Activated CD8-positive, alpha-beta memory T cell treated with anti-CD3 and anti-CD28 coated beads for 1 hour (primary cell): ENCODE measurements at regions not wholly inside any gene's neighbourhood (a gene's known extent, or its start where the extent isn't known, plus 50 kb on each side); places are given as distances from the start of the nearest gene placed in this dataset.

Source experiments
- DNase-seq, 2 donors: peaks; one replicate each; pipeline ENCODE4 v3.0.0-alpha.2; 2020; ENCODE audit warnings: low read depth in 1 of 2; ENCODE audit errors: extremely low read depth in 1 of 2

- no peak for DNase-seq
Measured at GRCh38 chr7:68671671-68672070, 926.6 kb upstream of the AUTS2 start.

DNA sequence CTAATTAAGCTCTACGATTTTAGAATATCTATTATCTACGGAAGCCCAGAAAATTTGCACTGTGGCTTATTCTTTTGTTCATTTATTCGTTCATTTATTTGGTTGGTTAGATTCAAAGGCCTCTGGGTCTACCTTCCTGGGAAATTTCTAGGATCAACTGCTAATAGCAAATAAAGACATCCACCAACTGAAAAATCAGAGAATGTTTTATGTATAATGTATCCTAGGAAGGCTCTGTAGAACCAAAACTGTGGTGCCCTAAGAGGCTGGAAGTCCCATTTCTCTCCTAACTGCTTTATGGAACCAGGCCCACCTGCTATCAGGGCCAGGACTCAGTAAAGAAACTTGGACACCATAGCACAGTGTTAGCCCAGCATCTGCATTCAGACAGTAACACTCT is 923.4 kb upstream of the AUTS2 start:
- no peak for DNase-seq

DNA sequence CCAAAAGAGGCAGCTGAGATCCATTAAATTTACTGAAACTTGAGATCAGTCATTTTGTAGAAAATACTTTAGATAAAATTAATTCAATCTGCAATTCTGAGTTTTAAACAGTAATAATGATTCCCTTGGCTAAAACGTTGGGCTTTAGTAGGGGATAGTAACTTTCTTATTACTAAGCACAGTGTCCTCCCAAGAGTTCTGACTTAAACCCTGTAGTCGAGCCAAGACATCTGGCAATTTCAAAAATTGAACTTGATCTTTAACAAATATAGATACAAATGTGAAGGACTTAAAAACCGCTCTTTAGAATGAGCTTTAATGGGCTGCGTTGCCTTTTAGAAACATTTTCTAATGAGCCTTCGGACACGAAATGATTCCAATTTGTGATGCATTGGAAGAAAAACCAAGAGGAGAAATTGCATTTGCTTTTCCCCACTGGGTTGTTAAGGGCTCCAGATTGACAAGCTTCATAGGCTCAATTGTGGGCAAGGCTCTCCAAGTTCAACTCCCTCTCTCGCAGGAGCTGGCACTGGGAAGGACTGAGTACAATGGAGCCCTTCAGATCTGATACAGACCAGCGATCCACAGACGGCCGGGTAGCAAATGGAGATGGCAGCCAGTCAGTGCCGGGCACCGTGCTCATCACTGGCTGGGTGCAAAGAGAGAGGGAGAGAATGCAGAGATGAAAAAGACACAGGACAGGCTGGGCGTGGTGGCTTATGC is 921.3 kb upstream of the AUTS2 start:
- no peak for DNase-seq

- no peak for DNase-seq
Measured at GRCh38 chr7:68678196-68678595, 920.1 kb upstream of the AUTS2 start.

DNA sequence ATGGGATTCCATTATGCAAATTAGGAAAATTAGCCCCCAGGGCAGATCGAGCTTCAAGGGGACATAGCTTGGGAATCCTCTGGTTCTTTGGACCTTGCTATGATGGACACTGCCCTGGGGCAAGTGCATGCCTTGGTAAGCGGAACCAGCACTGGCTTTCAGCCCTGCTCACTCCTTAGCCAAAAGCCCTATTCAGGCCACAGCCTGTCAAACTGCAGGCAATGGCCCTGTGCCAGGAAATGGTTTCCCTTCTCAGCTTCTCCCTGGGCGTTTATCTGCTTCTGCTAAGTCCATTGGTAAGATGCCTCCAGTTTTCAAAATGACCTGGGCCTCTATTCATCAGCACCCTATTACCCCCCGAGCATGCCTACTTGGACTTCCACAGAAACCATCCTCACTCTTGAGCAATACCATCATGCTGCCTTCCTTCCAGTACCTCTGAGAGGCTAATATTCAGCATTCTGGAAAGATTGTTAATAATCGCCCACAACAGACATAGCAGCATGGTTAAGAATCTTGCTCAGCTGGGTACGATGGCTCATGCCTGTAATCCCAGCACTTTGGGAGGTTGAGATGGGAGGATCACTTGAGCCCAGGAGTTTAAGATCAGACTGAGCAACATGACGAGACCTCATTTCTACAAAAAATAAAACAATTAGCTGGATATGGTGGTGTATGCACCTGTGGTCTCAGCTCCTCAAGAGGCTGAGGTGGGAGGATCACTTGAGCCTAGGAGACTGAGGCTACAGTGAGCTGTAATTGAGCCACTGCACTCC is 918.6 kb upstream of the AUTS2 start:
- DNase-seq: no peak

DNA sequence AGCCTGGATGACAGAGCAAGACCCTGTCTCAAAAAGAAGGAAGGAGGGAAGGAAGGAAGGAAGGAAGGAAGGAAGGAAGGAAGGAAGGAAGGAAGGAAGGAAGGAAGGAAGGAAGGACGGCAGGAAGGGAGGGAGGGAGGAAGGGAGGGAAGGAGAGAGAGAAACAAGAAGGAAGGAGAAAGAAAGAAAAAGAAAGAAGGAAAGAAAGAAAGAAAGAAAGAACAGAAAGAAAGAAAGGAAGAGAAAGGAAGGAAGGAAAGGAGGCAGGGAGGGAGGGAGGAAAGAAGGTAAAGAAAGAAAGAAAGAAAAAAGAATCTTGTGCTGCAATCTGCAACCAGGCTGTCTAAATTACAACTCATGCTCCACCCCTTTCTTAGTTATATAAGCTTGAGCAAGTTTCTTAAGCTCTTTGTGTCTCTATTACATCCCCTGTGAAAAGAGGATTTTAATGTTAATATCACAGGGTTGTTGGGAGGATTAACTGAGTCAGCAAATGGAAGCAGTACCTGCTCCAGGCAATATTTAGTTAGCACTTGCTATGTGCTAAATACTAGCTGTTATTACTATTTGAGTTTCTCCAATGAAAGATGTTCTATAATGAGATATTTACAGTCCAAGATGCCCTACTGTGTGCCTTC is 917.9 kb upstream of the AUTS2 start:
- DNase-seq: no peak

DNA sequence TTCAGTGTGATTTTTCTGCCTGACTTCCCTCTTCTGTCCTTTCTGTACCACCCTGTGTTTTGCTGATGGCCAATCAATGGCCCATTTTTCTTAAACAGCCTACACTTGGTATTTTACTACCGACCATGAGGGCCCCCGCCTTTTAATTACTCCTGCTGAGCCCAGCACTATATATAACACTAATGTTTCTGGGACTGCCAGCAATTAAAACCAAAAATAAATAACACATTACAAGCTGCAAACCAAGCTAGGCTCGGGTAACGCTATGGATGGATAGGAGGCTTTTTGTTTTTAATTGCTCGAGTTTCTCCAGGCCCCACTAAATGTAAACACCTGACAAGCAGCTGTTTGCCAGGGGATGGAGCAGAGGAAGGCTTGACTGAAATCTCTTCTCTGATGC is 915.4 kb upstream of the AUTS2 start:
- no peak for DNase-seq

GRCh38 chr7:68684246-68684839 is 913.9 kb upstream of the AUTS2 start:
- no peak for DNase-seq

DNA sequence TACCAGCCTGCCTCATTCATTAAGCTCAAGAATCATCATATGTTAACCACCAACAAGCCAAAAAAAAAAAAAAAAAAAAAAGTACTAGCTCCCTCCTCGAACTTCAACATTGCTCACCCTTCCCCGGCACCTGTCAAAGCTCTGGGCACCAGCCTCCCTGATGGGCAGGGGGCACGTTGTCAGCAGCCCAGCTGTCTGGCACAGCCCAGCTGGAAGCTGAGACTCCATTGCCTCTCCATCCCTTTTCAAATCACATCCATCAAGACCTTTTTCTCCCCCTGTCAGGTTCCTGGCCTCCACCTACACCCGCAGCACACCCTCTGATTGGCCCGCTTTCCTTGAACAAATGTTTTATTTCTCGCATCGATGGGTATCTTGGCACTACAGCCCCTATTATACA is 913.3 kb upstream of the AUTS2 start:
- DNase-seq: no peak

- DNase-seq: no peak
Measured at GRCh38 chr7:68688416-68689086, 909.7 kb upstream of the AUTS2 start.

DNA sequence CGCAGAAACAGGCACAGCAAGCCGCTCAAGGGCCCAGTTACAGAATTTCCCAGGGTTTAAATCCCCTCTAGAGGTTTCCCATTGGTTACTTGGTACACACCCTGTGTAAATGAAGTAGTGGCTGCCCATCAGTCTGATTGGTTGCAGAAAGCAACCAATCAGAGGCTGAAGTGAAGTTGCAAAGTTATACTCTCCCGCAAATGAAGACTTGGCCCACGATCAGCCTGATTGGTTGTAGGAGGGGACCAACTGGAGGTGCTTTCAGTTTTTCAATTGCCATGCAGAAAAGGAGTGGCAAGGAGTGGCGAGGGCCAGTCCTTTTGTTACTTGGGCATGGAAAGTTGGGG is 909.2 kb upstream of the AUTS2 start:
- DNase-seq: no peak

- no peak for DNase-seq
Measured at GRCh38 chr7:68691261-68692216, 906.7 kb upstream of the AUTS2 start.

DNA sequence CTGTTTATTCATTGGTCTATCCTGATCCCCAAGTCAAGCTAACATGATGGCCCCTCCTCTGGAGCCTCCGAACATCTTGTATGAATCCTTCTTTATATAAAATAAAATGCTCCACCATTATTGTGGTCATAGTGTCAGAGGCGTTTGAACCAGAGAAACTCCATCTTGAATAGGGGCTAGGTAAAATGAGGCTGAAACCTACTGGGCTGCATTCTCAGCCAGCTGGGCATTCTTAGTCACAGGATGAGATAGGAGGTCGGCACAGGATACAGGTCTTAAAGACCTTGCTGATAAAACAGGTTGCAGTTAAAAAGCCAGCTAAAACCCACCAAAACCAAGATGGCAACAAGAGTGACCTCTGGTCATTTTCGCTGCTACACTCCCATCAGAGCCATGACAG is 905.8 kb upstream of the AUTS2 start:
- DNase-seq: no peak

GRCh38 chr7:68694656-68695055 is 903.6 kb upstream of the AUTS2 start:
- DNase-seq: no peak

- DNase-seq: no peak
Measured at GRCh38 chr7:68697796-68698280, 900.4 kb upstream of the AUTS2 start.

GRCh38 chr7:68699090-68699711 is 899.1 kb upstream of the AUTS2 start:
- DNase-seq: no peak

DNA sequence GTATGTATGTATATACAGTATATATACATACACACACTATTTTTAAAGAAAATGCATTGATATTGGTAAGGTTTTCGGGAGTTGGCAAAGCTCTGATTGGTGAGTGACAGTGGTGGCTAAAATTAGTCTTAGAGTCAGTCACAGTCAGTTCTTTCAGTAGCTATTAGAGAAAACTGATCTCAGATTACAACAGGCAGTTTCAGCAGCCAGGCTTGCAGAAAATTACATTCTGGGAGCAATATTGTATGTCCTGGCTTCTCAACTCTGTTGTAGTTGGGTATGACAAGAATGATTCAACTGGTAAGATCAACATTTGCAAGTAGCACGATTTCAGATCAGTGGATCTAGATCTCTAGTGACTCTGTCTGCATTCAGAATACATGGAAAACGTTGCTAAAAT is 897.9 kb upstream of the AUTS2 start:
- no peak for DNase-seq

DNA sequence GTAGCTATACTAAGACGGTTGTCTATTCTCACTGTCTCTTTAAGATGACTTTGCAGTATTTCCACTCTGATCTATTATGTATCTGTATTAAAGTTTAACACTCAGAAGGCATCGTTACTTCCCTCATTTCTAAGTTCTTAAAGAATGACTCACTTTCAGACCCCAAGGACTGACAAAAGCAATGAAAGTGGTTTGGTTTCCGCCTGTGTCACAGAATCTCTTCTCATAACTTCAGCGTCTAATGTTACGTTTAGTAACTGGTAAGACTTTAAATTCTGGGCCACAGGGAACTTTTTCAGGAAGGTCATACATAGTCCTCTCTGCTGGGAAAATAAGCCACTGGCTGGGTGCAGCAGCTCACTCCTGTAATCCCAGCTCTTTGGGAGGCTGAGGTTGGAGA is 892.0 kb upstream of the AUTS2 start:
- DNase-seq: no peak

DNA sequence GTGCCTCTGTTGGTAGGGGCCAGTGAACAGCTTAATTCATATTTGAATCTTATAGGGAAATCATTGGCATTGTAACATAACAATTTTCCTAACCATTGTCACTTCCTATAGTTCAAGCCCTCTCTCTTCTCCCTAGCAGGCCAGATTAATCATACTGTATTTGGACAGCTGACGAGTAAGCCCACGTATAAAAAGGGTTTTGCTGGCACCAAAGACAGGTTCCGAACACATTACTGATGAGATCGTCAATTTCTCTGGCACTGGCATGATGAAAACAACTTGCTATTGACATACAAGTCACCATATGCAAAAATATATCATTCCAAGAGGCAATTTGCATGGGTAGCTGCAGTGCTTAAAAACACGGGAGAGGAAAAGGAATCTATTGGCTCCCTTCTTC is 891.1 kb upstream of the AUTS2 start:
- no peak for DNase-seq

GRCh38 chr7:68707958-68708357 is 890.3 kb upstream of the AUTS2 start:
- no peak for DNase-seq
